Ascending aorta (tissue), 2 donors: ENCODE measurements at regions not wholly inside any gene's neighbourhood (a gene's known extent, or its start where the extent isn't known, plus 50 kb on each side); places are given as distances from the start of the nearest gene placed in this dataset.

Experiments
- DNase-seq, 2 donors: peaks; one replicate each; pipeline ENCODE4 v3.0.0-alpha.2; 2019; ENCODE audit warnings: low spot score in 2 of 2
- H3K27ac ChIP-seq, 2 donors: fragments of 200-600 bp; sonication (generic); one replicate each; pipeline ENCODE4 v1.5.1; 2016 to 2017; ENCODE audit warnings: mild to moderate bottlenecking in 1 of 2
- H3K27me3 ChIP-seq: fragments of 200-600 bp; sonication (generic); one replicate; pipeline ENCODE4 v1.5.1; 2017
- H3K36me3 ChIP-seq, 2 donors: fragments of 200-600 bp; sonication (generic); one replicate each; pipeline ENCODE4 v1.5.1; 2016
- H3K4me1 ChIP-seq, 2 donors: fragments of 200-600 bp; sonication (generic); one replicate each; pipeline ENCODE4 v1.5.1; 2016 to 2017; ENCODE audit warnings: mild to moderate bottlenecking in 1 of 2
- H3K4me3 ChIP-seq, 2 donors: fragments of 200-600 bp; sonication (generic); one replicate each; pipeline ENCODE4 v1.5.1; 2016 to 2017; ENCODE audit warnings: mild to moderate bottlenecking in 1 of 2
- H3K9me3 ChIP-seq, 2 donors: fragments of 200-600 bp; sonication (generic); one replicate each; pipeline ENCODE4 v1.5.1; 2016
- intact Hi-C: fragments of 100-400 bp; cut with DNase I; formaldehyde crosslinking; loops from one replicate; pipeline ENCODE4 v1.15.1; 2023
- TF ChIP-seq, protein P1 (sequence below), 3 experiments: fragments of 200-600 bp in 2 of 3; fragments of 450-650 bp in 1 of 3; sonication (generic) in 2 of 3; IDR thresholded peaks; one replicate each; pipeline ENCODE4 v1.5.1; 2016 to 2019; ENCODE audit warnings: antibody characterized with exemption in 3 of 3, mild to moderate bottlenecking in 1 of 3, moderate library complexity in 1 of 3

DNA sequence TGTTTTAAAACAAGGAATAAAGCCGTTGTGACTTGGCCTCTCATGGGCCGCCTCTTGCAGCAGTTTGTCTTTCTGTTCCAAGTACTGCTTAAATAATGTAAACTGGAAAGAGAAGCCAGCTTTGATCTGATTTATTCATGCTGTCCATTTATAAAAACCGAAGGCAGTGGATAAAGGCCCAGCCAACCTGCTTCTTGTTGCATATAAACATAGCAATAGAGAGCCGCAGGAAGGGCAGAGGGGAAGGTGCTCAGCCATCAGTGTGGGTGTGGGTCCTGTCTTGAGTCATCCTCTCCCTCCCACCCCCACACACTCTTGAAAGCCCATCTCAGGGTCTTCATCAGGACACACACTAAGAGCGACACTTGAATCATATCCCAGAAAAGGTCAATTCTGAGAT lies 187.9 kb upstream of the FAM9B start:
- DNase-seq, result no peak
- Histone ChIP-seq H3K4me3 (no peak overlapping the region), H3K9me3 (no peaks in the 10 kb centered on the region), H3K27ac (no peak overlapping the region), H3K27me3 (no peaks in the 10 kb centered on the region), H3K4me1 (no peaks in the 10 kb centered on the region), H3K36me3 (no peaks in the 10 kb centered on the region)
- TF ChIP-seq, protein P1, sequence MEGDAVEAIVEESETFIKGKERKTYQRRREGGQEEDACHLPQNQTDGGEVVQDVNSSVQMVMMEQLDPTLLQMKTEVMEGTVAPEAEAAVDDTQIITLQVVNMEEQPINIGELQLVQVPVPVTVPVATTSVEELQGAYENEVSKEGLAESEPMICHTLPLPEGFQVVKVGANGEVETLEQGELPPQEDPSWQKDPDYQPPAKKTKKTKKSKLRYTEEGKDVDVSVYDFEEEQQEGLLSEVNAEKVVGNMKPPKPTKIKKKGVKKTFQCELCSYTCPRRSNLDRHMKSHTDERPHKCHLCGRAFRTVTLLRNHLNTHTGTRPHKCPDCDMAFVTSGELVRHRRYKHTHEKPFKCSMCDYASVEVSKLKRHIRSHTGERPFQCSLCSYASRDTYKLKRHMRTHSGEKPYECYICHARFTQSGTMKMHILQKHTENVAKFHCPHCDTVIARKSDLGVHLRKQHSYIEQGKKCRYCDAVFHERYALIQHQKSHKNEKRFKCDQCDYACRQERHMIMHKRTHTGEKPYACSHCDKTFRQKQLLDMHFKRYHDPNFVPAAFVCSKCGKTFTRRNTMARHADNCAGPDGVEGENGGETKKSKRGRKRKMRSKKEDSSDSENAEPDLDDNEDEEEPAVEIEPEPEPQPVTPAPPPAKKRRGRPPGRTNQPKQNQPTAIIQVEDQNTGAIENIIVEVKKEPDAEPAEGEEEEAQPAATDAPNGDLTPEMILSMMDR (IDR thresholded peaks at IDR 0.05), result no peak
- intact Hi-C loops, result no loop called here

DNA sequence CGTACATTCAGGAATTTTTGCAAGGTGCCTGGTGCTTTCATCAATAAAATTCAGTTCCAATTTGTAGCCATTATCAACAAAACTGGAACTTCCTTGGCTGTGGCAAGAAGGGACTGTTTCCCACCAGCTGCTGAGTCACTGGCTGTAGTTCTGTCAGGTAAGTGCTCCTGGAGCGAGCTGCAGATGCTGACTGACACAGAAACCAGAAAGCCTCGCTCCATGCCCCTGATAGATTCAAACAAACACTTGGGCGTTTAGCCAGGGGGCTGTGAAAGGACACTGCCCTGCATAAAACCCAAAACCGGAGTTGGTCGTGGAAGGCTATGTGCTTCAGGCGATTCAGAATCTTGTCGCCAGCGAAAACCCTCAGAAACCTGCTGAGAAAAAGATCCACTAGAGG lies 188.4 kb upstream of the FAM9B start:
- Histone ChIP-seq H3K4me3 (no peak overlapping the region), H3K4me1 (no peaks in the 10 kb centered on the region), H3K9me3 (no peaks in the 10 kb centered on the region), H3K27me3 (no peaks in the 10 kb centered on the region), H3K27ac (no peak overlapping the region), H3K36me3 (no peaks in the 10 kb centered on the region)
- no peak for DNase-seq
- TF ChIP-seq, protein P1 (IDR thresholded peaks at IDR 0.05), result no peak
- intact Hi-C loops, result no loop called here

DNA sequence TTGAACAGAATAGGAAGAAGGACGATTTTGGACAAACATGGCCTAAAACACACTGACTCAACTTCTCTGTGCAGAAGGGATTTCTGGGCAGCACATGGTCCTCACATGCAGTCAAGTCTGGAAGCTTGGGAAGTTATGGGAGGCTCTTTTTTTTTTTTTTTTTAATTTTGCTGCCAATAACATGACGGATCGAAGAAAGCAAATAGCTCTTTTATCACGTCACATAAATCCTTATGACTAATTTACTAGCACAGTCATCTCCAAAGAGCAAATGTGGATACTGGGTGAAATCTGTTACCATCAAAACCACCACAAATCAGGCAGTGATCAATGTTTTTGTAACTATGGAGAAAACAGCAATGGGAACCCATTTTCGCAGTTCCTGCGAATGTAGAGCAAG lies 193.3 kb upstream of the FAM9B start:
- Histone ChIP-seq H3K9me3 (no peaks in the 10 kb centered on the region), H3K4me3 (no peak overlapping the region), H3K4me1 (no peaks in the 10 kb centered on the region), H3K27ac (no peak overlapping the region), H3K27me3 (no peaks in the 10 kb centered on the region), H3K36me3 (no peaks in the 10 kb centered on the region)
- no peak for DNase-seq
- TF ChIP-seq, protein P1 (IDR thresholded peaks at IDR 0.05), result no peak
- intact Hi-C loops, result no loop called here

DNA sequence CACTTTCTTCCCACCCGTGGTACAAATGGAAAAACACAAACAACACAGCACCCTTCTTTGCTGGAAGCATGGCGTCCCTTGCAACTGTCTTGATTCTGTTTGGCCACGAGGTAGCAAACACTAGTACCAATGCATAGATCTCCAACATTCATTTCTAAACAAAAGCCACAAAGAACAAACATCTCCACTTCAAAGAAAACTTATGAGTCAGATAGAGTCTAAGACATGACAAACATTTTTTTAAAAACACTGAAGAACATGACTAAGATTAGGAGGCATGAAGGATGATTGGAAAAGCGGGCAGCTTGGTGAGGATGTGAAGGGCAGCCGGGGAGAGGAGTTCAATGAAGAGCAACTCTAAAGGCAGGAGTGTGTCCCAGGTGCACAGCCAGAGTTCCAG lies 197.6 kb upstream of the FAM9B start:
- TF ChIP-seq, protein P1 (IDR thresholded peaks at IDR 0.05), result no peak

DNA sequence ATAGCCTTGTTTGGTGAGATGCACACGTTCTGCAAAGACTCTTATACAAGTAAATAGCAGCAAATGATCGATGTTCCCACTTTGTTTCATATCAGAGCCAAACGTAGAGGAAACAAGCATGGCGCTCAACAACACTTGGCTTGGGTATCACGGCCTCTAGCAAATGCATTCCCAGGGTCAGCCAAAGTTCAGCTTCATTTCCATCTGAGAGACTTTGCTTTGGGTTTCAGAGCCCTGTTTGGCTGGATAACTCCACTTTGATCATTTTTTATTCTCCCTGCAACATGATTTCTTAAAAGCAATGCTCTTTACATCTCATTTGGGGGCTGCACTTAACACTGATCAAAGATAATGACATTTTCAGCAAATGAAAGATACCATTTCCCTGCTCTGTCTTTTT lies 199.2 kb upstream of the FAM9B start:
- no peaks in the 10 kb centered on the region for H3K9me3 ChIP-seq
- TF ChIP-seq, protein P1 (IDR thresholded peaks at IDR 0.05), result no peak
- DNase-seq, result no peak
- H3K36me3 ChIP-seq, result no peaks in the 10 kb centered on the region
- H3K27ac ChIP-seq, result no peak overlapping the region
- intact Hi-C loops, result no loop called here
- H3K4me3 ChIP-seq, result no peak overlapping the region
- H3K4me1 ChIP-seq, result no peaks in the 10 kb centered on the region
- H3K27me3 ChIP-seq, result no peaks in the 10 kb centered on the region

More for the DNA sequence above, 197.6 kb upstream of the FAM9B start:
- Histone ChIP-seq H3K4me1 (no peaks in the 10 kb centered on the region), H3K4me3 (no peak overlapping the region), H3K27ac (no peak overlapping the region), H3K36me3 (no peaks in the 10 kb centered on the region), H3K27me3 (no peaks in the 10 kb centered on the region), H3K9me3 (no peaks in the 10 kb centered on the region)
- no peak for DNase-seq
- intact Hi-C loops, result no loop called here

DNA sequence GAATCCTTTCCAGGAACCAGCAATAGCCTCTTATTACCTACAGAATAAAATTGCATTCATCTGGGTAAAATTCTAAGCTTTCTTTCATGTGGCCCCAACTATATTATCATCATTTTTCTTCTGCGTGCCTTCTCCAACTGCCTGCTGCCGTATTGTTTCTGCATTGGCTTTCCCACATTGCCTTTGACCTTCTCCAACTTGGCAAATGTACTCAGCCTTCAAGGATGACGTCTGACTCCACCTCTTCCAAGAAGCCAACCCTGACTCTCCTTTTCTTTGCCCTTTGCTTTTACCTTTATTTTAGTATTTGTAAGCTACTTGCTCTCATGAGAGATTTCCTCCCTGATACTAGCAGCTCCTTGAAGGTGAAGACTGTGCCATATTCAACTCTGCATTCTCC lies 200.4 kb upstream of the FAM9B start:
- Histone ChIP-seq H3K36me3 (no peaks in the 10 kb centered on the region), H3K27me3 (no peaks in the 10 kb centered on the region), H3K27ac (no peak overlapping the region), H3K9me3 (no peaks in the 10 kb centered on the region), H3K4me1 (no peaks in the 10 kb centered on the region), H3K4me3 (no peak overlapping the region)
- TF ChIP-seq, protein P1 (IDR thresholded peaks at IDR 0.05), result no peak
- intact Hi-C loops, result no loop called here
- no peak for DNase-seq
